ENCODE measurements at regions not wholly inside any gene's neighbourhood (a gene's known extent, or its start where the extent isn't known, plus 50 kb on each side); places are given as distances from the start of the nearest gene placed in this dataset.
"Not testable (repeated sequence)": the region's sequence is repeated elsewhere in the genome, so short reads cannot be mapped to it uniquely, and the experiment has no call there.

DNA sequence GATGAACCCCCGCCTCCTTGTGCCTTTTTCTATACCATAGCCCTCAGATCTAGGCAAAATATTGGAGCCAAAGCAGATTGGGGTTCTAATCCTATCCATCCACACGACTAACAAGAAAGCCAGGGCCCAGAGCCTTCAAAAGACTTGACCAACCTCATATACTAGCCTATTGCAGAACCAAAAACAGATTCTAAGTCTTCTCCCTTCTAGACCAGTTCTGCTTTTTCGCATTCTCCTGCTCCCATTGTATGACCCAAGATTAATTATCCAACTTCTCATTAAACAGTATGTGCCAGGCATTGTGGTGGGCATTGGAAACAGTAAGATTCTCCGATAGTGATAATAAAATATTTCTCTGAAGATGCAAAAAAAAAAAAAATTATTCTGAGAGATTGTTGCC, 113.7 kb upstream of the JARID2 start:
- no peak for DNase-seq

DNA sequence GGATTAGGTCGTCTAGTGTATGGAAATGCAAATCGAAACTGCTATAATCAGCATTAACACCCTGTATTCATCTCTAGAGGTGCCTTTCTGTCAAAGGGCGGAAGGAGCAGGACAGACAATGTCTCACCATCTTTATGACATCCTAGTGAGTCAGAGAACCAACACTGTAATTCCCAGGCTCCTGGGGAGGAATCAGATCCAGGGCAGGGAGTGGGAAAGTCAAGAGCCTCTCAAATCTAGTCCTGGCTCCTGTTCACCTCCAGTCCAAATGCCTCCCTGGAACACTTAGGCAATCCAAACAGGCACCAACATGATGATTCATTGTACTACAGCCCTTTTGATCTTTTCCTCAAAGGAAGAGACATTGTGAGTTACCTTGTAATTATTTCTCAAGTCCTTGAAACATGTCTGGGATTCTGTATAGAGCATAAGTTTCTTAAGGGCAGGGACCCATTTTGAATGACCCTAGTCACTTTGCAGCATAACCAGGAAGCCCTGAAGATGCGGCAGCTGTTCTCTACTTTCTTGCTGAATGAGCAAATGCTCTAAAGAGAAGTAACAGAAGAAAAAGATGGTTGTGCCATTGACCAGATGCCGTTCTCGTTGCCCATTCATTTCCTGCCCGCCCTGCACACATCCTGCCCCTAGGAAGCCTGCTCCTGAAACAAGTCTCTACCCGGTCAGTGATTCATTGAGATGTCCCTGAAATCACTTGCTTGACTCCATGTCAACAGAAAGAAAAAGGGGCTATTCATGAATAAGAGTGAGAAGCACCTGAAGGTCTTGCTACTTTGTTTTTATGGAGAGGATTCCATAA, 112.8 kb upstream of the JARID2 start:
- DNase-seq: no peak

DNA sequence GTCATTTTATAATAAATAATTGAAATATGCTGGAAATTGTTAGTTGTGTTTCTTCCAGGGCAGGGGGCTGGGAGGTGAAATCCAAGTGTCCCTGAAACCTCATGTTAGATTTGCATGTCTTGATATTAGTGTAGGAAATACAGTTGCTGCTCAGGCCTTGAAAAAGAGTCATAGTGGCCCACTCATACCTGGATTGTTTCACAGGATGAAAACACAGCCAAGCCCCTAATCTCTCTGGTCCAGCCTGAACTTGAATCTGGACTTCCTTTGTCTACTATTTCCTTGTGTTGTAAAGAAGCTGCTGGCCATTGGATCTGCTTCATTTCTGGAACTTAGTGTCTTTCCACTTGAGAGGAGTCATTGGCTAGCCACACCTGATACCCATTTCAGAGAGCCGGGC, 108.8 kb upstream of the JARID2 start:
- no peak for DNase-seq

DNA sequence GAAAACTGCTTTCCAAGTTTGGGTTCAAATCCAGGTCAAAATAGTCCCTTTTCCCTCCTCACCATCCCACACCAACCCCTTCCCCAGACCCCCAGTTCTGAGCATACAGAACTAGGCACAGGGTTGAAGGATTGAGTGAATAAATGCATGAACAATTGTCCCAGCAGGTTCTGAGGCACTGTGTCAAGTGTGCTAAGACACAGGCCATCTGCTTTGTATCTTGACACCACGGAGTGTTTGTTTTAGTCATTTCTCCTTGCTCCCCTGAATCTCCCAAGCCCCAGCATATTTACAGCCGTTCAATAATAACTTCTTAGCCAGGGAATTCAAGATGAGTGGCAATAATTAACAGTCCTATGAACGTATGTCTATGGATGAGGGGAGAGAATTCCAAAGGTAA, 102.8 kb upstream of the JARID2 start:
- no peak for DNase-seq

DNA sequence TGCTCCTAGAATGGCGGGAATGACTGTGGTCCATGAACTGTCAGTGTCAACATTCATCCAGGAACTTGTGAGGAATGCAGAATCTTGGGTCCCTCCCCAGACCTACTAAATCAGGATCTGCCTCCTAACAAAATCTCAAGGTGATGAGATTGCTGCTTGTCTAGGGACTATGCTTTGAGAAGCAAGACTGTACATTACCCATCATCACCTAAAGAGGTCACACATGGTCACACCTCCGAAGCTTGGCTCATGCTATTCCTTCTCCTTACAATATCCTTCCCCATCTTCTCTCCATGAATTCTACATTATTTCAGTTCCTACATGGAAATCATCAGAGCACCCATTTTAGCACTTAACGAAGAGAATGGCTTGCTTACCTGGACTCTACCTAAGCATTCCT, 102.3 kb upstream of the JARID2 start:
- no peak for DNase-seq

DNA sequence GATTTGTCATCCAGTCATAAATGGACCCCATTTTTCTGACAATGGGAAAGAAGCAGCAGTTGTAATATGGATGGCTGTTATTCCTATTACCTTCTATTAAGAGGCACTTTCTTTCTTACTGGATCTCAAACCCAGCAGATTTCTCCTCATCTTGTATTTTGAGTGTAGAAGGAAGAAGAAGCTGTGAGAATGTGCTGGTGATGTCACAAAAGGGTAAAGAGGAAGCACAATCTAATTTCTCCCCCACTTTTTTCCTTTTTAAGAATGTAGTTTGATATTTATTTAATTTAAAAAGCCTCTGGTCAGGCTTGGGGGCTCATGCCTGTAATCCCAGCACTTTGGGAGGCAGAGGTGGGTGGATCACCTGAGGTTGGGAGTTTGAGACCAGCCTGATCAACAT, 100.0 kb upstream of the JARID2 start:
- no peak for DNase-seq

DNA sequence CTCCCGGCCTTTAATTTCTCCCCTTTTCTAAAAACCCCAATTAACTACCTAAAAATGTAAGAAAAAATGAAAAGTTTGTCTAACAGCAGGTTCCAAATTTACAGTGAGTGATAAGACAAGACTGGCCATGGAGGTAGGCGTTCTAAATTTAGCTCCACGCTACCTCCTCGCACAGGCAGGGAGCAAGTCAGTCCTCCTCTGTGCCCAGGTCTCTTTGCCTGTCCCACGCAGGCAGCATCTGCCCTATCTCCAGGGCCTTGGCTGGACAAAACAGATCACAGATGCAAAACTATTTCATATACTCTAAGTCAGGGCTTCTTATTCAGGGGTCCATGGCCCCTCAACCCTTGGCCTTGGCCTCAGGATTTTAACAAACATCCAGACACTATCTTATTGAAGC, 98.0 kb upstream of the JARID2 start:
- DNase-seq: no peak

DNA sequence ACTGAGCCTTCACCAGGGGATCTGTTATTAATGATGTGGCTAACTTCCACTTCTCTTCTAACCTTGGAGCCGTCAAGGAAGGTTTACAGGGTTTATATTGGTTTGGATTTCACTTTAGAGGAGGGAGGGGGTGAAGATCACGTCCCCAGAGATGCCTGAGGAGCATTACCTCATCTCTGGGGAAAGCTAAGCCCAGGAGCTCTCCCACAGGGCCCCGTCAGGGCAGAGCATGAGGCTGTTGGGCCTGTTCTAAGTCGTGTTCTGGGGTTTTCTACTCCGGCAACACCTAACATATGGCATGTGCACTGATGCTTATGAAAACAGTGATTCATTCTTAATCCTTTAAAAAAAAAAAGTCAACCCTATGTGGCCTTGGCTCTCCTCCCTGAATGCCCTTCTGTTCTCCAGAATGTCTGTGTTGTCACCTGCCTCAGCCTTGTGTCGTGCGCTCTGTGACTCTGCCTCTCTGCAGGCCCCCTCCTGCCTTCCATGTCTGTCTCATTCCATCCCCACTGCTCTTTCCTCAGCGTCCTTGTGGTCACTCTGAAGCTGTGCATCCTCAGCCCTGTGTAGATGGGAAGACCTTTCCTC, 97.4 kb upstream of the JARID2 start:
- DNase-seq: no peak

DNA sequence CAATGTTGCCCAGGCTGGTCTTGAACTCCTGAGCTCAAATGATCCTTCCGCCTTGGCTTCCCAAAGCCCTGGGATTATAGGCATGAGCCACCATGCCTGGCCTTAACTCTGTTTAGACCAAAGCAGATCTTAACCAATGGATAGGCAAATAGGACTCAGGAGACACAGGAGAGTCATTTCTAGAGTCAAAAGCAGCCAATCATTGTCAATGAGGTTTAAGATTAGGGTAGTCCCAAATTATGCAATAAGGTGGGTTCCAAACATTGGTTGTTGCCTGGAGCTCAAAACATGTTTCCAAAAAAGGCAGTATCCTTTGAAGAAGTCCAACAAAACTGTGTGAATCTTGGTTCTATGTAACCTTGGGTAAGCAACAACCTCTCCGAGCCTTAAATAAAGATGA, 95.7 kb upstream of the JARID2 start:
- DNase-seq: no peak

DNA sequence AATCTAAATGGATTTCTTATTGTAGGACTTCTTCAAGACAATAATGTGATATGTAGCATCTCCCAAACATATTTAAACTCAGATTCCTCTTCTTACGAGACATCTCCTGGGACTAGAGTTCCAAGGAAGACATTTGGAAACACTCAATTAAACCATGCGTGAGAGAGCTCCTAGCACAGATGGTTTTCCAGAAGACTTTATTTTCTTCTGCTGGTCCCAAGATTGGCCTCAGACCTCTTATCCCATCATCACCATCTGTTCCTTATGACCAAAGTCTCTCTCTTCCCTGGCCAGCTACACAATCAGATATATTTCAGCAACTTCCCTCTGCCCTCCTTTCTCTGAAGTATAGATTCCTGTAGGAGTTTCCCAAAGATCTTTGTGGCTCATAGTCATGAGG, 93.2 kb upstream of the JARID2 start:
- DNase-seq: no peak

DNA sequence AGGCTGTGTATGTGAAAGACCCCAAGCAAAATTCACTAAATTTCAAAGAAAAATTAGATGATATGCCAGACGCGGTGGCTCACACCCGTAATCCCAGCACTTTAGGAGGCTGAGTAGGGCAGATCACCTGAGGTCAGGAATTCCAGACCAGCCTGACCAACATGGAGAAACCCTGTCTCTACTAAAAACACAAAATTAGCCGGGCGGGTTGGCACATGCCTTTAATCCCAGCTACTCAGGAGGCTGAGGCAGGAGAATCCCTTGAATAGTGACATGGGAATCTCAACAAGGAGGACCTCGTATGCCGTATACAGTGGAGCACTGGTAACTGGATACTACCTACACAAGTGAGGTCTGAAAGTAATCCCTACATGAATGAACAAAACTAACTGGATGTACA, 92.7 kb upstream of the JARID2 start:
- DNase-seq: no peak

DNA sequence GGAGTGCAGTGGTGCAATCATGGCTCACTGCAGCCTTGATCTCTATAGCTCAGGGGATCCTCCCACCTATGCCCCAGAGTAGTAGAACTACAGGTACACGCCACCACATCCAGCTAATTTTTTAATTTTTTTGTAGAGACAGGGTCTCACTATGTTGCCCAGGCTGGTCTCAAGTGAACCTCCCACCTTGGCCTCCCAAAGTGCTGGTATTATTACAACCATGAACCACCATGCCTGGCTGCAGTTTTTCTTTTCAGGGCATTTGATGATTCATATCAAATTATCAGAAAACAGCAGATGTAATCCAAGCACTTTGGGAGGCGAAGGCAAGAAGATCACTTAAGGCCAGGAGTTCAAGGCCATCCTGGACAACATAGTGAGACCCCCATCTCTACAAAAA, 88.4 kb upstream of the JARID2 start:
- no peak for DNase-seq

DNA sequence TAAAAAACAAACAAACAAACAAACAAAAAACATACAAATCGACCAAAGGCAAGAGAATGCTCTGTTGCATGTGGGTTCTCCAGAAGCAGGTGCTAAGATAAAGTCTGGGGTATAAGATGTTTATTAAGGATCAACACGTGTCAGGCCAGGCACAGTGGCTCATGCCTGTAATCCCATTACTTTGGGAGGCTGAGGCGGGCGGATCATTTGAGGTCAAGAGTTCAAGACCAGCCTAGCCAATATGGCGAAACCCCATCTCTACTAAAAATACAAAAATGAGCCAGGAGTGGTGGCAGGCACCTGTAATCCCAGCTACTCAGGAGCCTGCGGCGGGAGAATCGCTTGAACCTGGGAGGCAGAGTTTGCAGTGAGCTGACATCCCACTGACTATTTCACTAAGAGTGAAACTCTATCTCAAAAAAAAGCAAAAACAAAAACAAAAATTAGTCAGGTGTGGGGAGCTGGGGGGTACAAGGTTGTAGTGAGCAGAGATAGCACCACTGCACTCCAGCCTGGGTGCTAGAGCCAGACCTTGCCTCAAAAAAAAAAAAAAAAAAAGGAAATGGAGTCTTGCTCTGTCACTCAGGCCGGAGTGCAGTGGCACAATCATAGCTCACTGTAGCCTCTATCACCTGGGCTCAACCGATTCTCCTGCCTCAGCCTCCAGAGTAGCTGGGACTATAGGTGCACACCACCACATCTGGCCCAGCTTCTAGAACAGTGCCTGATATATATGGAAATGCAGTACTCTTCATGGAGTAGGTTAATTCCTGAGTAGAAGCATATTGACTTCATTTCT, 86.8 kb upstream of the JARID2 start:
- no peak for DNase-seq

DNA sequence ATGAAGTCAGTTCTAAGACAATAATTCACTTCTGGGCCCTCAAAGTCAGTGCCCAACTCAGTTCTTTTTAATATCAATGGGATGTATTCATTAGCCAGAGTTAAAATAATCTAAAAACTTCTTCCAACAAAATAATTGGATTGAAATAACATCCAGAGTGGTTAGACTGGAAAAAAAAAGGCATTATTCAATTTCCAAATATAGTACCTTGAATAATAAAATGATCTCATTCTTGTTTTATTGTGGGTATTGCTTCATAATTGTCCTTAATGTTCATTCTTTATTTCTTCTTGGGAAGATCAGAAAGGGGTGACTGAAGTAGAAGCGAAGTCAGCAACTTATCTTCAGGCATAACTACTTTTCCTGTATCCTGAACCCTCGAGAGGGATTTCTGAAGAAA, 85.1 kb upstream of the JARID2 start:
- no peak for DNase-seq

DNA sequence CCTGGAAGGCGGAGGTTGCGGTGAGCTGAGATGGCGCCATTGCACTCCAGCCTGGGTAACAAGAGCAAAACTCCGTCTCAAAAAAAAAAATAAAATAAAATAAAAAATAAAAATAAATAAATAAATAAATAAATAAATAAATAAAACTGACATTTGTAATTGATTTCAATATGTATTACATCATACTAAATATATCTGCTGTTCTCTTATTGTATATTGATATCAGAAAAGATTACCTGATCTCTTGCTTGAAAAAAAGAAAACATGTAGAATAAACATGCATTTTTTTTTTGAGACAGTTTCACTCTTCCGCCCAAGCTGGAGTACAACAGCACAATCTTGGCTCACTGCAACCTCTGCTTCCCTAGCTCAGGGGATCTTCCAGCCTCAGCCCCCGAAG, 81.0 kb upstream of the JARID2 start:
- DNase-seq: not testable (repeated sequence)

DNA sequence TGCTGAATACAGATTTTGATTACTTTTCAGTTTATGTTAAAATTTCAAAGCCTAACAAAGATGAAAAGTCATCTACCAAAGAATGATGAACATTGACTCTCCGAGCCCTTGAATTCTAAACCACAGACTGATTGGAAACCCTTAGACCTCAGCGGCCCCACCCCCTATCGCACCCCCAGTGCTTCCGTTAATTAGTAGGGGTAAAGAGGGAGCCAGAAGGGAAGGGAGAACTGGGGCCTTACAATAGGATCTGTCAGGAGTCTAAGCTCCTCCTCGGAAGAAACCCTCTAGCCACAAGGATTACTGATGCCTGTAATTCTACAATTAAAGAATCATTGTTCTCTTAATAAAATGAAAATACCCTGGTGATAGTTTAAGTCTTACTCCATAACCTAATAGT, 79.7 kb upstream of the JARID2 start:
- no peak for DNase-seq

DNA sequence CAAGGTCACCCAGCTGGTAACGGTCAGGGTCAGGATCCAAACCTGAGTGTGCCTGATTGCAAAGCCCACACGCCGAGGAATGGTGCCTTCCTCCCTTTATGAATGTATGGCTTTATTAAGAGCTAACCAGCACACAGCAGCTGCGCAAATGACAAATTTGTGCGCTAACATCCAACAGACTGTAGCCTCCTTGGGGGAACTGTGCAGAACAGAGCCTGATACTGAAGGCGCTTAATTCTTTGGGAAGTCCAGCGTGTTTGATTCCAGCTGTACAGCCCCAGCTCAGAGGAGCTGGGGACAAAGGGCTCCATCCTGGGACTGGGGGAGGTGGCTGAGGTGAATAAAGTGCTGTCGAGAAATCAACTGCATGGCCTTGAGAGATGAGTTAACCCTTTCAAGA, 75.7 kb upstream of the JARID2 start:
- DNase-seq: no peak

DNA sequence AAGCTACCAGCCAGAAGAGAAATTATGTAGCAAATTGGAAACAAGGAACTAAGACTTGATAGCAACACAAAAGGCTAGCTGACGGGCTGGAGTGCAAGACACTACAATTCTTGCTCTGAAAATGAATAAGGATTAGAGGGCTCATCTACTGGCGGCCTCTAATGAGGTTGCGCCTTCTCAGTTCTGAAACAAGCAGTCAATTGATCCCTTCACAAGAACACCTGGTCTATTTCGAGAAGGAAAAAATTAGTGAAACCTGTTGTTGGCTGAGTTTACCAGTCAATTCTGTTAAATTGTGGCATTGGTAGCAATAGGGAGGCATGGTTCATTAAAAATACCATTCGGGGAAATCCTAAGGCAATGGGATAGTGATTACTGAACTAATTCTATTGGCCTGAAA, 74.8 kb upstream of the JARID2 start:
- DNase-seq: no peak

DNA sequence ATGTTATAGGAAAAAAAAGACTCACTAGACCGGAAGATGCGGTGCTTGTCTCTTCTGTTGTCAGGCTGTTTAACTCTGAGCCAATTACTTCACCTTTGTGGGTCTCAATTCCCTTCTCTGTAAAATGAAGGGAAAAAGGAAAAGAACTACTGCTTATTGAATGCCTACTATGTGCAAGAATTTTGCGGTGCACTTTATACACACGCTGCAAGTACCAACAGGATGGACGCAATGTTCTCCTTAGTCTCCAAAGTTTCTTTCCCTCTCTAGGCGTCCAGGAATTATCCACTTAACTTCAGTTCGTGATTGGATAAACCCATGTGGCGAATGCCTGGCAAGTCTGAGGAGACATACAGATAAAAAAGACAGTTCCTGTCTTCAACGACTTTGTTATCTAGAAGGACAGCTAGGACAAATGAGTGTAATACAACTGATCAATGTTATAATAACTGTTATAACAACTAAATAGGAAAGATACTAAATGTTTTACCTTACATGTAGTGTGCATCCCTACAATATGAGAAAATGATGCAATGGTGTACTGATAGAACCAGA, 69.0 kb upstream of the JARID2 start:
- DNase-seq: no peak

DNA sequence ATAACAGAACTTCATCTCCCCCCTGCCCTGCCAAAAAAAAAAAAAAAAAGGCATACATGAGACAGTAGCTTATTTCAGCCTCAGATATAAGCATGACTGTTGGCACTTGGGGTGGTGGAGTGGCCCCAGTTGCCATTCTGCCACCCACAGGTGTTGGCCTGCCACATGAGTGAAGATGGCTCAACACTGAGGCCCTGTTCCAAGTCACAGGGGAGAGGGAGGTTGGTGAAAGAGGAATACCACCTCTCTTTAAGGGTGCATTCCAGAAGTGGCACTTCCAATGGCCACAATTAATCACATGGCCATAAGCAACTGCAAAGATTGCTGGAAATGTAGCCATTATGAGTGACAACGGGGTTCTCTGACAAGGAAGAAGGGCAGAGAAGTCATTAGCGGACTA, 61.9 kb upstream of the JARID2 start:
- no peak for DNase-seq

DNA sequence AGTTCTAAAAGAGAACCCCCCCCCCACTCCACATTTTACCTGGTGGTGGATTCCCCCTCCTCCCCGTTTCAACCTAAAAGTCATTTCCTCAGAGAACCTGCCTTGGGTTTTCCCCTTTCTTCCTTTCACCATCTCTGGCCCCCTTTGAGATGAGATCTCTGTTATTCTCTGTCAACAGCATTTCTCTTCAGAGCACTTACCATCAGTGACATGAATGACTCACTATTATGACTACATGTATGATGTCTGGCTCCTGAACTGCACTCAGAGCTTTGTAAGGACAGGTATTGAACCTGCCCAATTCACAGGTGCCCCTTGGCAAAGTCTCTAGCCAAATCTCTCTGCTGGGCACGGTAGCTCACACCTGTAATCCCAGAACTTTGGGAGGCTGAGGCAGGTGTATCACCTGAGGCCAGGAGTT, 61.4 kb upstream of the JARID2 start:
- DNase-seq: no peak

DNA sequence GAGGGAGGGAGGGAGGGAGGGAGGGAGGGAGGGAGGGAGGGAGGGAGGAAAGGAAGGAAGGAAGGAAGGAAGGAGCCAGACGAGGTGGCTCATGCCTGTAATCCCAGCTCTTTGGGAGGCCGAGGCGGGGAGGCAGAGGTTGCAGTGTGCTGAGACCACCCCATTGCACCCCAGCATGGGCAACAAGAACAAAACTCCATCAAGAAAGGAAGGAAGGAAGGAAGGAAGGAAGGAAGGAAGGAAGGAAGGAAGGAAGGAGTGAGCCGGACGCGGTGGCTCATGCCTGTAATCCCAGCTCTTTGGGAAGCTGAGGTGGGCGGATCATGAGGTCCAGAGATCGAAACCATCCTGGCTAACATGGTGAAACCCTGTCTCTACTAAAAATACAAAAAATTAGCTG, 60.8 kb upstream of the JARID2 start:
- not testable (repeated sequence) for DNase-seq

DNA sequence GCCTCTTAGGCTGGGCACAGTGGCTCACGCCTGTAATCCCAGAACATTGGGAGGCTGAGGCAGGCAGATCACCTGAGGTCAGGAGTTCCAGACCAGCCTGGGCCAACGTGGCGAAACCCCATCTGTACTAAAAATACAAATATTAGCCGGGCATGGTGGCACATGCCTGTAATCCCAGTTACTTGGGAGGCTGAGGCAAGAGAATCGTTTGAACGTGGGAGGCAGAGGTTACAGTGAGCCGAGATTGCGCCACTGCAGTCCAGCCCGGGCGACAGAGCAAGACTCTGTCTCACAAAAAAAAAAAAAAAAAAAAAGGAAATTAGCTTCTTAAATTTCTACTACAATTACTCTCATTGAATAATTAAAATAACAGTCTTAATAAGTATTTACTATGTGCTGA, 52.4 kb upstream of the JARID2 start:
- DNase-seq: not testable (repeated sequence)

DNA sequence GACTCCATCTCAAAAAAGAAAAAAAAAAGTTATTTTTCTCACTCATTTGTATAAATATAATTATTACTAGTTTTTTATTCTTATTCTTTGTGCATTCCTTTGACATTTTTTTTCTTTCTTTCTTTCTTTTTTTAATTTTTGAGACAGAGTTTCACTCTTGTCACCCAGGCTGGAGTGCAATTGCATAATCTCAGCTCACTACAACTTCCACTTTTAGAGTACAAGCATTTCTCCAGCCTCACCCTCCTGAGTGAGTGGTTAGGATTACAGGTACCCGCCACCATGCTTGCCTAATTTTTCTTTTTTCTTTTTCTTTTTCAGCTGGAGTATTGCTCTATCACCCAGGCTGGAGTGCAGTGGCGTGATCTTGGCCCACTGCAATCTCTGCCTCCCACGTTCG, 51.4 kb upstream of the JARID2 start:
- no peak for DNase-seq

All from NCI-H187 (cell line).